H1 (cell line): ENCODE measurements at regions not wholly inside any gene's neighbourhood (a gene's known extent, or its start where the extent isn't known, plus 50 kb on each side); places are given as distances from the start of the nearest gene placed in this dataset.

Experiments used
- GABPA ChIP-seq: IDR thresholded peaks from 2 replicates; pipeline ENCODE4 v1.6.1; 2011; ENCODE audit warnings: mild to moderate bottlenecking, low read length, moderate library complexity, borderline replicate concordance; ENCODE audit not compliant: insufficient read depth
- HDAC2 ChIP-seq, 2 experiments: fragments of 300-600 bp in 1 of 2; sonication (generic) in 1 of 2; IDR thresholded peaks; 2 replicates each; pipeline ENCODE4 v1.6.1; 2011 to 2012; ENCODE audit warnings: low read depth in 2 of 2, low read length in 2 of 2, mild to moderate bottlenecking in 2 of 2, moderate library complexity in 2 of 2, borderline replicate concordance in 1 of 2, inconsistent platforms in 1 of 2
- SAP30 ChIP-seq: fragments of 300-600 bp; sonication (generic); IDR thresholded peaks from 2 replicates; pipeline ENCODE4 v1.7.1; 2012; ENCODE audit warnings: low read length, moderate library complexity, mild to moderate bottlenecking, inconsistent platforms; ENCODE audit not compliant: insufficient read depth, insufficient replicate concordance

DNA sequence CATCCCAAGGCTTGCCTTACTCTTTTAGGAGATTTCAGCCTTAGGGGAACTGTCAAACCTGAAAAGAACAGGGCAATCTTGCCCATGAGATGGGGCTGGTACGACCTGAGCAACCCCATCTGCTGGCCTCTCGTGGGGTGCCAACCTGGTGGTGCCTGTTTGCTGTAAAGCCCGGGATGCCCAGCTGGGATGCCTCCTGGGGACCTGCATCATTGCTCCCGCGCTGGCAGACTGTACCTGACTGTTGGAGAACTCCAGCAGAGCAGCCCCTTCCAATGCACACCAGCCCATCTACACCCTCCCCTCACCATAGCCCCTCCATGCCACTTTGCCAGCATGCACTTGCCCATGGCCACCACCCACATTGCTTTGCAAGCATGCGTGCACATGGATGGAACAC, 335.7 kb downstream of the RPS29 start (continued):
- no peak for TF ChIP-seq HDAC2 (IDR thresholded peaks at IDR 0.05; ENCODE audit: borderline replicate concordance in 1 of 2, low read depth in 2 of 2, low read length in 2 of 2)
- TF ChIP-seq SAP30, result no peak
- no peak for TF ChIP-seq GABPA
